GM19324 (cell line): ENCODE measurements at regions not wholly inside any gene's neighbourhood (a gene's known extent, or its start where the extent isn't known, plus 50 kb on each side); places are given as distances from the start of the nearest gene placed in this dataset.

Experiments
- ATAC-seq: cut with Tn5 transposase; IDR thresholded peaks from one replicate; pipeline ENCODE4 v1.9.1; 2021; ENCODE audit warnings: mild to moderate bottlenecking, moderate library complexity; ENCODE audit not compliant: unreplicated experiment, low FRiP score

- no peak for ATAC-seq
Observed at GRCh38 chr5:33232731-33233505, 207.8 kb upstream of the TARS1 start.

- ATAC-seq, result no peak
Observed at GRCh38 chr5:33235304-33235703, 205.5 kb upstream of the TARS1 start.

GRCh38 chr5:33235824-33236223 lies 204.9 kb upstream of the TARS1 start:
- ATAC-seq, result no peak

- no peak for ATAC-seq
Observed at GRCh38 chr5:33237471-33237870, 203.3 kb upstream of the TARS1 start.

GRCh38 chr5:33238826-33239695 lies 201.7 kb upstream of the TARS1 start:
- no peak for ATAC-seq

- ATAC-seq, result no peak
Observed at GRCh38 chr5:33240558-33240957, 200.2 kb upstream of the TARS1 start.

- ATAC-seq, result peak; percentile 53
Observed at GRCh38 chr5:33241802-33242201, 199.0 kb upstream of the TARS1 start.

- ATAC-seq, result peak; percentile 14
Observed at GRCh38 chr5:33242277-33242676, 198.5 kb upstream of the TARS1 start.

- ATAC-seq, result no peak
Observed at GRCh38 chr5:33244441-33245150, 196.2 kb upstream of the TARS1 start.

GRCh38 chr5:33254579-33254978 lies 186.2 kb upstream of the TARS1 start:
- ATAC-seq, result no peak

- no peak for ATAC-seq
Observed at GRCh38 chr5:33257807-33258429, 182.8 kb upstream of the TARS1 start.

- ATAC-seq, result no peak
Observed at GRCh38 chr5:33258553-33258952, 182.2 kb upstream of the TARS1 start.

GRCh38 chr5:33260098-33260497 lies 180.7 kb upstream of the TARS1 start:
- no peak for ATAC-seq

GRCh38 chr5:33261305-33261704 lies 179.5 kb upstream of the TARS1 start:
- no peak for ATAC-seq

- ATAC-seq, result no peak
Observed at GRCh38 chr5:33261747-33262146, 179.0 kb upstream of the TARS1 start.

GRCh38 chr5:33267801-33268200 lies 173.0 kb upstream of the TARS1 start:
- no peak for ATAC-seq

- no peak for ATAC-seq
Observed at GRCh38 chr5:33268374-33268773, 172.4 kb upstream of the TARS1 start.

- no peak for ATAC-seq
Observed at GRCh38 chr5:33270671-33271070, 170.1 kb upstream of the TARS1 start.

GRCh38 chr5:33271606-33272005 lies 169.2 kb upstream of the TARS1 start:
- ATAC-seq, result no peak

GRCh38 chr5:33272288-33272687 lies 168.5 kb upstream of the TARS1 start:
- ATAC-seq, result no peak

GRCh38 chr5:33273985-33274384 lies 166.8 kb upstream of the TARS1 start:
- no peak for ATAC-seq
